Immature natural killer cell (primary cell): ENCODE measurements at regions not wholly inside any gene's neighbourhood (a gene's known extent, or its start where the extent isn't known, plus 50 kb on each side); places are given as distances from the start of the nearest gene placed in this dataset.

Experiments
- DNase-seq, 3 donors: peaks; one replicate each; pipeline ENCODE4 v3.0.0; 2022; ENCODE audit warnings: mixed read lengths in 1 of 3
- H3K27ac Mint-ChIP-seq, 6 donors: one replicate each; pipeline ENCODE4 v1.8.0; 2020; ENCODE audit warnings: mixed read lengths in 6 of 6, mild to moderate bottlenecking in 5 of 6, inconsistent platforms in 4 of 6, moderate library complexity in 3 of 6
- H3K27me3 Mint-ChIP-seq, 3 donors: one replicate each; pipeline ENCODE4 v1.8.0; 2020 to 2021; ENCODE audit warnings: low read depth in 3 of 3, mild to moderate bottlenecking in 3 of 3, mixed read lengths in 3 of 3, moderate library complexity in 3 of 3, inconsistent platforms in 1 of 3
- H3K36me3 Mint-ChIP-seq, 3 donors: one replicate each; pipeline ENCODE4 v1.8.0; 2020; ENCODE audit warnings: mixed read lengths in 3 of 3, inconsistent platforms in 2 of 3, mild to moderate bottlenecking in 2 of 3
- H3K4me1 Mint-ChIP-seq, 2 donors: one replicate each; pipeline ENCODE4 v1.8.0; 2020; ENCODE audit warnings: inconsistent platforms in 2 of 2, mild to moderate bottlenecking in 2 of 2, mixed read lengths in 2 of 2, moderate library complexity in 1 of 2
- H3K4me3 Mint-ChIP-seq, 5 donors: one replicate each; pipeline ENCODE4 v1.8.0; 2020; ENCODE audit warnings: mild to moderate bottlenecking in 5 of 5, mixed read lengths in 5 of 5, inconsistent platforms in 3 of 5, moderate library complexity in 3 of 5
- H3K9me3 Mint-ChIP-seq, 6 donors: one replicate each; pipeline ENCODE4 v1.8.0; 2020; ENCODE audit warnings: mild to moderate bottlenecking in 6 of 6, mixed read lengths in 6 of 6, inconsistent platforms in 4 of 6, moderate library complexity in 3 of 6

DNA sequence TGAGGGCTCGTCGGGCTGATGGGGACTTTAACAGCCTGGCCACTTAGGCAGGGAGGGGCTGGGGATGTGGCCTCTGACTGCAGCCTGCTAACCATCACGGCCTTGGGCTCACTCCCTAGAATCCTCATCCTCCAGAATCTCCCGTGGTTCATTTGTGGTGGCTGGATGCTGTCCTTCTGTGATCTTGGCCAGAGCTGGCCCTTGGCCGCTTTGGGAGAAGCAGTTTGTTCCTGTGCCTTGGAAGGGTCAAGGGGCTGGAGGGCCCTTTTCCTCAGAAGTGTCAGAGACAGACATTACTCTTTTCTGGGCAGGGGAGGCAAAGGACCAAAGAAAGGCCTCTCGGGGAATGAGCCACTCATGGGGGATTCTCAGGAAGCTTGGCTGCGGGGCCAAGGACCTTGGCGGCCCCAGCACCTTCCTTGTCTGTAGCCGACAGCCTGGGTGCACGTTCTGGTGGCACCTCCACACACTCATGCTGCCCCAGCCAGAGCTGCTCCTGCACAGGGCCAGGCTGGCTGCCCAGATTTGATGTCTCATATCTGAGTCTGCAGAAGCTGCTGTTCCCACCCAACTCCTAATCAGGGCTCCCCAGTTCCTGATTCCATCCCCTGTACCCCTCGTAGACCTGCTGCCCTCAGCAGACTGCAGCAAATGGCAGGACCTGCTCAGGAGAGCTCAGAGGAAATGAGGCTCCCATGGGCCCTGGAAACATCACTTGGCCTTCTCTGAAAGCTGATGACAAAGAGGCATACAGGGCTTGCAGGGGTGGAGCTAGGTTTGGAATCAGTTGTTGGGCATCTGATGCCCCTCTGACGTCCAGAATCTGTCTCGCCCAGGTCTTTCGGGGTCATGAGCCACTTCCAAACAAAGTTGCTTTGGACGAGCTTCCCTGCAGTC is 107.7 kb downstream of the CTTN start:
- H3K36me3 Mint-ChIP-seq, result no peaks in the 10 kb centered on the region
- H3K9me3 Mint-ChIP-seq, result peaks cover 0 to 3% (median 0%) of the 10 kb centered on the region in 6 donors
- H3K4me1 Mint-ChIP-seq, result no peaks in the 10 kb centered on the region
- DNase-seq, result no peak
- no peak overlapping the region for H3K27ac Mint-ChIP-seq
- H3K27me3 Mint-ChIP-seq, result peaks cover 0 to 5% (median 0%) of the 10 kb centered on the region in 3 donors
- H3K4me3 Mint-ChIP-seq, result no peak overlapping the region

DNA sequence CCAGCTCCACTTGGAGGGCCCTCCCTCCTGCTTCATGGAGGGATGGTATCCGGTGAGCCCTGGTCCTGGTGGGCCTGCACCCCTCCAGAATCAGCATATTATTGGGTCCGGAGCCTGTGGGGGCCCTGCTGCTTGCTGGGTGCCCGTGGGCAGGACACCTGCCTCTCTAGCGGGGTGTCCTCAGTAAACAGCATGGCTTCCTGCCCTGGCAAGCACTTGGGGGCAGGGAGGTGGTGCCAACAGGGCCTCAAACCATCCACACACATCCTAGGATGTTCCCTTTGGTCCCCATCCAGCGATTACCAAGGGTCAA is 108.3 kb downstream of the CTTN start:
- H3K9me3 Mint-ChIP-seq, result peaks cover 0 to 4% (median 3%) of the 10 kb centered on the region in 6 donors
- H3K27ac Mint-ChIP-seq, result no peak overlapping the region

DNA sequence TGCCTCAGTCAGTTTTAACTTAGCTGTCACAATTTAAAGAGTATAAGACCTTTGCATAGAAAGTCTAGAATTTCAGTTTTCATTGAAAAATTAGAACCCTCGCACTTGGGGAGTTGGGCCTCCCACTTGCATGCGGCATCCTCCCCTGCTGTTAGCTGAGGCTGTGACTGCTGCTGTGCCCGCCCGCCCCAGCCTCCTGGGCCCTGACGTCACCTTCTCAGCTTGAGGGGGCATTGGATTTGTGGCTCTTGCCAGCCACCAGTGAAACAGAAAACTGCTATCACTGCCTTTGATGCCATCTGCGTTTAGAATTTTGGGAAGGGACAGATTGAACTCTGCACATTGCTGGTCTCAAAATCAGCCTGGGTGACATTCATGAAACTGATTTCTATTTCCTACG is 108.7 kb downstream of the CTTN start:
- peaks cover 0 to 8% (median 6%) of the 10 kb centered on the region in 6 donors for H3K9me3 Mint-ChIP-seq
- no peak overlapping the region for H3K4me3 Mint-ChIP-seq
- no peaks in the 10 kb centered on the region for H3K4me1 Mint-ChIP-seq
- peaks cover 0 to 5% (median 0%) of the 10 kb centered on the region in 3 donors for H3K27me3 Mint-ChIP-seq
- DNase-seq, result no peak
- H3K27ac Mint-ChIP-seq, result no peak overlapping the region
- no peaks in the 10 kb centered on the region for H3K36me3 Mint-ChIP-seq

More for the DNA sequence above, 108.3 kb downstream of the CTTN start:
- Mint-ChIP-seq H3K36me3 (no peaks in the 10 kb centered on the region), H3K27me3 (peaks cover 0 to 5% (median 0%) of the 10 kb centered on the region in 3 donors), H3K4me1 (no peaks in the 10 kb centered on the region), H3K4me3 (no peak overlapping the region)
- DNase-seq, result no peak

DNA sequence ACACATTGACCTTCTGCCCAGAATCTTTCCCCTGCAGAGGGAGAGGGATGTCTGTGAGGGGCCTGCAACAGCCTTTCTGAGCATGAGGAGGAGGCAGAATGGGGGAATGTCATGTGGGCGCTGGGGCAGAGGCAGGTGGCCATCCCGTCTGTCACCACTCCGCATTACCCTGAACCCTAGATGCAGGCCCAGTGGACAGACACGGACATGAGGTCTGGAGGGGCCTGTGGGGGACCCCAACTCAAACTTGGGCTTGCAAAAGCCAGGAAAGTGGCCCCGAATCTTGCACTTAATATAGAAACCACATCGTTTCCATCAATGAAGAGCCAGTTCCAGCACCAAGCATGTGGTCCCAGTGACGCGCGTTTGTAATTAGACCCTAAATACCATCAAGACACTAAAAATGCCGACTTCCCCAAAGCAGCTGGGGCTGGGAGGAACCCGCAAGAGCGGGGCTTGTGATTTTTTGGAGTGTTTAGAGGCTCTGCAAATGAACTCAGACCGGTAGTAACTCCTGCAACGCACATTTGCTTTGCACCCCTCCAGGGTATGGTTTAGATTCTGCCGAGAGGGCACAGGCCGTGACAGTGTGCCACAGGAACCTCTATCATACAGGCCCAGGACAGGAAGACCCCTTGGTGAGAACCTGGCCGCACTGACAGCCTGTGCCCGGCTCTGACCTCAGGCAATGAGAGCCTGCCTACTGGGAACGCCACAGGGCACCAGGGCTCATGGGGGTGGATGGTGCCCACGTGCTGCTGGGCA is 109.3 kb downstream of the CTTN start:
- Mint-ChIP-seq H3K27ac (no peak overlapping the region), H3K9me3 (peaks cover 4 to 15% (median 12%) of the 10 kb centered on the region in 6 donors), H3K4me1 (no peaks in the 10 kb centered on the region), H3K36me3 (peaks cover 0 to 5% (median 0%) of the 10 kb centered on the region in 3 donors), H3K27me3 (peaks cover 0 to 5% (median under 1%) of the 10 kb centered on the region in 3 donors), H3K4me3 (no peak overlapping the region)
- DNase-seq, result no peak

DNA sequence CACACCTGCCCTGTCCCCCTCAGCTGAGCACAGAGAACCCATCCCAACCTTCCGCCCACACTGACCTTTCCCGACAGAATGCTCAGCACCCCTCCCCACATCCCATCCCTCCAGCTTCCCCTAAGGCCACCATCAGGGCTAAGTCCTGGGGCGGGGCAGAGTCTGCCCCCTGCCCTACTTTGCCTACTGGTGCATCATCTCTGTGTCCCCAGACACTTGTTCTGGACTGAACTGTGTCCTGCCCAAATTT is 109.8 kb downstream of the CTTN start:
- Mint-ChIP-seq H3K4me3 (no peak overlapping the region), H3K27ac (no peak overlapping the region), H3K27me3 (peaks cover 0 to 9% (median 3%) of the 10 kb centered on the region in 3 donors), H3K4me1 (no peaks in the 10 kb centered on the region), H3K9me3 (peaks cover 8 to 20% (median 16%) of the 10 kb centered on the region in 6 donors), H3K36me3 (peaks cover 0 to 8% (median 0%) of the 10 kb centered on the region in 3 donors)
- DNase-seq, result no peak

DNA sequence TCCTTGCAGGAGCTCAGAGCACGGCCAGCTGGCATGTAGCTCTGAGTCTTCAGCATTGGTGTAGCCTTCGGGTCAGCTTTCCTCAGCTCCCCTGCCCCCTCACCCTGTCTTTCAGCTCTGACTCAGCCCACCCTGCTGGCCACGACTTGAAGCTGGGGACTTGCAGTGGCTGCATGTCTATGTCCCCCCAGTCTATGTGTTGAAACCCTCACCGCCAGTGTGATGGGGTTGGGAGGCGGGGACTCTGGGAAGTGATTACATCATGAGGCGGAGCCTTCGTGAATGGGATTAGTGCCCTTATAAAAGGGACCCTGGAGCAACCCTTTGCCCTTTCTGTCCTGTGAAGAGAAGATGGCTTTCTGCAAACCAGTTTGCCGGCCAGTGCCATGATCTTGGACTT is 111.1 kb downstream of the CTTN start:
- H3K27ac Mint-ChIP-seq, result no peak overlapping the region
- H3K27me3 Mint-ChIP-seq, result peaks cover 3 to 9% (median 8%) of the 10 kb centered on the region in 3 donors
- H3K9me3 Mint-ChIP-seq, result peaks cover 11 to 24% (median 18%) of the 10 kb centered on the region in 6 donors
- DNase-seq, result no peak
- no peak overlapping the region for H3K4me3 Mint-ChIP-seq
- no peaks in the 10 kb centered on the region for H3K4me1 Mint-ChIP-seq
- H3K36me3 Mint-ChIP-seq, result peaks cover 0 to 8% (median 0%) of the 10 kb centered on the region in 3 donors

DNA sequence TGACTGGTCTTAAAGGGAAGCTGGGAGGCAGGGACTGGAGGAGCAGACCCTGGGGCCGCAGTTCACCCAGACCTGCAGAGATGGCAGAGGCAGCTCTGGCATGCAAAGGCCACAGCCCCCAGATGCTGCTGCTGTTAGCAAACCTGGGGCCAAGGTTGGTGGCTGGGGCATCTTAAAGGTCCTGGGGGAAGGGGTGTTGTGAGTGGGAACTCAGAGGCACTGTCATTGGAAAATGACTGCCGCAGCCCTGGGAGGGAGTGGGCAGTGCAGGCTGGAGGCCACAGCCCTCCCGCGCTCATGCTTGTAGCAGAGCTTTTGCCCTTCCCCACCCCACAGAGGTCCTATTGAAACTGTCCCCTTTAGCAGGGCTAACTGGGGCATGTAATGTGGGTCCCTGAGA is 111.8 kb downstream of the CTTN start:
- H3K27ac Mint-ChIP-seq, result no peak overlapping the region
- no peaks in the 10 kb centered on the region for H3K4me1 Mint-ChIP-seq
- no peak overlapping the region for H3K4me3 Mint-ChIP-seq
- H3K36me3 Mint-ChIP-seq, result peaks cover 0 to 8% (median 0%) of the 10 kb centered on the region in 3 donors
- no peak for DNase-seq
- peaks cover 11 to 24% (median 18%) of the 10 kb centered on the region in 6 donors for H3K9me3 Mint-ChIP-seq
- peaks cover 3 to 8% (median 7%) of the 10 kb centered on the region in 3 donors for H3K27me3 Mint-ChIP-seq

DNA sequence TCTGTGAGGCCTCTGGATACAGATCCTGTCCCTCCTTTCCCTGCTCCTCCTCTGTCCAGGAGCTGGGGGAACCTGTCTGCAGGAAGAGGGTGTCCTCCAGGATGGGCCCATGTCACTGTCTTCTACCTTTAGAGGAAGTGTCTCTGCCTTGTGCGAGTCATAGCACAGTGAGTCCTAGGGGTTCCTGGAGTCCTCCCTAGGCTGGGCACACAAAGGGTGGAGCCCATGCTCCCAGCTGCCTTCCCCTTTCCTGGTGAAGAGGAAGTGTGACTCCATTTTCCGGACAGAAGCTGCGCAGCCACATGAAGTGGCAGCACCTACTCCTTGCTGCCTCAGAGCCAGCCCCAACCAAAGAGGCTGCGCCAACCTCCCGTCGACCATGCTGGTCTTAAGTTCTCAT is 112.2 kb downstream of the CTTN start:
- no peak overlapping the region for H3K4me3 Mint-ChIP-seq
- peaks cover 11 to 24% (median 18%) of the 10 kb centered on the region in 6 donors for H3K9me3 Mint-ChIP-seq
- no peak for DNase-seq
- H3K4me1 Mint-ChIP-seq, result no peaks in the 10 kb centered on the region
- peaks cover 0 to 8% (median 0%) of the 10 kb centered on the region in 3 donors for H3K36me3 Mint-ChIP-seq
- no peak overlapping the region for H3K27ac Mint-ChIP-seq
- peaks cover 3 to 8% (median 7%) of the 10 kb centered on the region in 3 donors for H3K27me3 Mint-ChIP-seq

DNA sequence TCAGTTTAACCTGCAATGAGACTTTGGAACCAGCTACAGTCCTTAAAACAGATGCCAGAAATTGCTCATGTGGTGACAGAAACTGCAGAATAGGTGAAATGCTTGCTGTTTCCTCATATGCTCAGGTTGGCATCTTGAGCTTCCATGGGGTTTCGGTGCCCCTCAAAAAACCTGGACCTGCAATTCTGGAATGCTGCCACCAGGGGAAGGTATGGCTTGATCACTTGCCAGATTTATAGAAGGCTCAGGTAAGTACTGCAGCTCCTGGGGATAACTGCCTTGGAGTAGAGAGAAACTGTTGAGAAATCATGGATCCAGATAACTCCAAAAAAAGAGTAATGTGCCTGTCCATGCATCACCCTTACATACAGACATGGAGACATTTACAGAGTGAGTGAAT is 113.0 kb downstream of the CTTN start:
- Mint-ChIP-seq H3K9me3 (peaks cover 11 to 24% (median 18%) of the 10 kb centered on the region in 6 donors), H3K36me3 (peaks cover 0 to 12% (median 0%) of the 10 kb centered on the region in 3 donors), H3K27ac (no peak overlapping the region), H3K27me3 (peaks cover 6 to 8% (median 7%) of the 10 kb centered on the region in 3 donors), H3K4me1 (no peaks in the 10 kb centered on the region), H3K4me3 (no peak overlapping the region)
- no peak for DNase-seq

DNA sequence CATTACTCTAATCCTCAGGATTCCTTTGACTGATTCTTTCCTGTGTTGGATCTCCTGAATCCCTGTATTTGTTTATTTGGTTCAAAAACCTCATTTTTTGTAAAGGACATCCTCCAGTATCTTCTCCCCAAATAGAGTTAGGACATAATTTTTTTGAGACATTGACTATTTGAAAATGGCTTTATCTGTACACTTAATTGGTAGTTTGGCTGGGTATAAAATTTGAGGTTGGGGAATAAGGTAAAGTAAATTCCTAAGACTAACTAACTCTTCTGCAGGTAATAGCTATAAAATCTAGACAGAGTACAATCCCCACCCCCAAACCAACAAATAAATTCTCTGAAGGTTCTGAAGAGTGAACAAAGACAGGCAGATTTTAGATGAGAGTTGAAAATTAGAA is 114.4 kb downstream of the CTTN start:
- H3K36me3 Mint-ChIP-seq, result peaks cover 0 to 12% (median 0%) of the 10 kb centered on the region in 3 donors
- H3K9me3 Mint-ChIP-seq, result peaks cover 11 to 24% (median 18%) of the 10 kb centered on the region in 6 donors
- H3K4me1 Mint-ChIP-seq, result no peaks in the 10 kb centered on the region
- H3K27ac Mint-ChIP-seq, result no peak overlapping the region
- H3K4me3 Mint-ChIP-seq, result no peak overlapping the region
- H3K27me3 Mint-ChIP-seq, result peaks cover 6 to 12% (median 8%) of the 10 kb centered on the region in 3 donors
- DNase-seq, result no peak

DNA sequence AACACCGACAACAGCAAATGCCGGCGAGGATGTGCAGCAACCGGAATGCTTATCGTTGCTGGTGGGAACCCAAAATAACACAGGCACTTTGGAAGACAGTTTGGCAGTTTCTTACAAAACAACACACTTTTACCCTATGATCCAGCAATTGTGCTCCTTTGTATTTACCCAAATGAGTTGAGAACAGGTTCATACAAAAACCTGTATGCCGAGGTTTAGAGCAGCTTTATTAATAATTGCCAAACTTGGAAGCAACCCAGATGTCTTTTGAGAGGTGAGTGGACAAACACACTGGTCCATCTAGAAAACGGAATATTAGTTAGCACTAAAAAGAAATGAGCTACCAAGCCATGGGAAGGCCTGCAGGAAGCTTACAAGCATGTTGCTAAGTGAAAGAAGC is 118.9 kb downstream of the CTTN start:
- Mint-ChIP-seq H3K27ac (no peak overlapping the region), H3K4me3 (no peak overlapping the region), H3K4me1 (no peaks in the 10 kb centered on the region), H3K27me3 (peaks cover 11 to 16% (median 11%) of the 10 kb centered on the region in 3 donors), H3K36me3 (peaks cover 0 to 11% (median 0%) of the 10 kb centered on the region in 3 donors), H3K9me3 (peaks cover 9 to 15% (median 11%) of the 10 kb centered on the region in 6 donors)
- no peak for DNase-seq

DNA sequence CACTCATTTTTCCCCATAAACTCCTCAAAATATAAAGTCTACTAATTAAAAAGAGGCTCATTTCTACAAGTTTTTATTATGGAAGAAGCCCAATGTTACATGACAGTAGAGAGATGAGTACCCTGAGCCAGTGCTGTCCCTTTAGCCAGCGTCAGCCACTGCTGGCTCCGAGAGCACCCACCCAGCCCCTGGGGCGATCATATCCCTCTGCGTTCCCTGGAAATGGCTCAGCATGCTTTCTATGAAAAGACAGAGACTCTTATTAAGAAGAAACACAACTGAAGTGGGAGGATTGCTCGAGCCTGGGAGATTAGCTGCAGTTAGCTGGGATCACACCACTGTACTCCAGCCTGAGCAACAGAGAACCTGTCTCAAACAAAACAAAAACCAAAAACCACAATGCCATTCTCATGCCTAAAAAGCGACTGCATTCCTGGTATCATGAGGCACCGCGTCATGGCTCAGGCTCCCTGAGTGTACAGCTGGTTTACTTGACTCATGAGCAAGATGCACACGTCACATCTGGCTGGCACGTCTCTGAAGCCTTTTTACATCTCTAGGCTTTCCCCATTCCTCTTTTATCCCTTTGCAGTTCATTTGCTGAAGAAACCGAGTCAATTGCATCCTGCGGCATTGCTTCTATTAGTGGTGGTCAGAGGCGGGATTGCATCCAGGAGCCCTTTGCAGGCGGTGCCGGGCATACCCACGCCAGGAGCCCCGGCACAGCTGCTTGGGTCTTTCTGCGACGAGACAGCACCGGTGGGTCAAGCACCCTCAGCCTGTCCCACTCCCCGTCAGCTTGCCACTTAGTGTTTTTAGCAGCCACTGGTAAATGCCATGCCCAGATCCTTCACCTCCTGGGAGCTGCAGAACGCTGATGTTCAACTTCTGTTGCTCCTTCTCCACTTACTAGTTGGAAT is 119.9 kb downstream of the CTTN start:
- no peak overlapping the region for H3K27ac Mint-ChIP-seq
- H3K36me3 Mint-ChIP-seq, result peaks cover 0 to 4% (median 0%) of the 10 kb centered on the region in 3 donors
- no peak for DNase-seq
- H3K4me1 Mint-ChIP-seq, result no peaks in the 10 kb centered on the region
- H3K9me3 Mint-ChIP-seq, result peaks cover 0 to 4% (median 3%) of the 10 kb centered on the region in 6 donors
- H3K4me3 Mint-ChIP-seq, result no peak overlapping the region
- H3K27me3 Mint-ChIP-seq, result peaks cover 8 to 18% (median 13%) of the 10 kb centered on the region in 3 donors

DNA sequence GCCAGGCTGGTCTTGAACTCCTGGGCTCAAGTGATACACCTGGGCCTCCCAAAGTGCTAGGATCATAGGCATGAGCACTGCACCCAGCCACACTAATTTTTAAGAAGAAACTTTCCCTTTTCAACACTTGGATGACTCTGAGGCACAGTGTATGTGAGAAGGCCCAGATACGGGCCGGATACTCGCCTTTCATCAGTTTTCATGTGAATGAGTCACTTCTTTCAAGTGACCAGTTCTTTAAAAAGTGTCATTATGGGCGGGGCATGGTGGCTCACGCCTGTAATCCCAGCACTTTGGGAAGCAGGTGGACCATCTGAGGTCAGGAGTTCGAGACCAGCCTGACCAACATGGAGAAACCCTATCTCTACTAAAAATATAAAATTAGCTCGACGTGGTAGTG is 120.8 kb downstream of the CTTN start:
- Mint-ChIP-seq H3K27me3 (peaks cover 8 to 16% (median 10%) of the 10 kb centered on the region in 3 donors), H3K4me3 (no peak overlapping the region), H3K27ac (no peak overlapping the region), H3K4me1 (no peaks in the 10 kb centered on the region), H3K36me3 (peaks cover 0 to 4% (median 0%) of the 10 kb centered on the region in 3 donors), H3K9me3 (no peaks in the 10 kb centered on the region)
- no peak for DNase-seq
